NCI-H146 treated with DMSO at 0.1 percent for 48 hours (cell line): ENCODE measurements at regions not wholly inside any gene's neighbourhood (a gene's known extent, or its start where the extent isn't known, plus 50 kb on each side); places are given as distances from the start of the nearest gene placed in this dataset.
A peak's percentile ranks its signal among the peaks of the same experiment; 100 is the strongest.

Experiments
- DNase-seq: peaks from one replicate; lab custom pipeline; 2025; ENCODE audit not compliant: unreplicated experiment; lab: John Stamatoyannopoulos, UW

- no peak for DNase-seq
Observed at GRCh38 chr6:65819152-65819551, 112.1 kb upstream of the EYS start.

DNA sequence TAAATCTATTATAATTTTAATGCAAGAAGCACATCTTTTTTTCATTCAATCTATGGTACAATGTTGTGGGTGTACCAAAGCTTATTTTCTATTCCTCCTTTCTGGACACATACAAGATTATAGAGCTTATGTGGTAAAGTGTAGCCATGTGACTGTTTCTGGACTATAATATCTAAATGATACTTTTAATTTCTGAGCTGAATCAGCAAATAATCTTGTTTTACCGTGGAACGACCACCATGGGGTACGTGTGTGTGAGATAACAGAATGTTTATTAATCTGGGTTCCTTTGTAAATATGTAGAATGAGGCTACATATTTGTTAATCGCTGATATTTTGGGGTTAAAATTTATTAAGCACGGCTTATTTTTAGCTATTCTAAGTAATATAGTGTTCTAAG, 111.5 kb upstream of the EYS start:
- DNase-seq = no peak

GRCh38 chr6:65816991-65817390, 110.0 kb upstream of the EYS start:
- no peak for DNase-seq

GRCh38 chr6:65814071-65814470, 107.0 kb upstream of the EYS start:
- DNase-seq = no peak

DNA sequence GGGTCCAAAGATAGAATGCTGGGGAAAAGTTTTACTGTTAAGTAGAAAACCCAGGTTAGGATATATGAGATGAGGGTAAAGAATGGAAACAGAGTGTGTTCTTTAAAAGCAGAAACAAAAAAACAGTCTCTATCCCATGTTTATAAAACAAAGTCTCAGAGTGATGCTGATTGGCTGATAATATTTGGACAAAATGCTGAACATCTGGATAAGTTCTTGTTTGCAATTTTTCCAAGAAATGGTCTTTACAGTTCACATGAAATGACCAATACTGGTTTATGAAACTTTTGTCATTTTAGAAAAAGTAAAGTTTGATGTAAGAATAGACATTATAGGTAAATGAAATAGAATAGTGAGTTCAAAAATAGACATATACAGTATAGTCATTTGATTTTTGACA, 96.2 kb upstream of the EYS start:
- no peak for DNase-seq

- DNase-seq = peak; percentile 40
Observed at GRCh38 chr6:65799389-65799788, 92.4 kb upstream of the EYS start.

GRCh38 chr6:65798280-65799014, 91.4 kb upstream of the EYS start:
- DNase-seq = no peak

GRCh38 chr6:65790666-65791065, 83.6 kb upstream of the EYS start:
- no peak for DNase-seq

GRCh38 chr6:65787787-65788186, 80.8 kb upstream of the EYS start:
- DNase-seq = no peak

- DNase-seq = no peak
Observed at GRCh38 chr6:65786815-65787214, 79.8 kb upstream of the EYS start.

DNA sequence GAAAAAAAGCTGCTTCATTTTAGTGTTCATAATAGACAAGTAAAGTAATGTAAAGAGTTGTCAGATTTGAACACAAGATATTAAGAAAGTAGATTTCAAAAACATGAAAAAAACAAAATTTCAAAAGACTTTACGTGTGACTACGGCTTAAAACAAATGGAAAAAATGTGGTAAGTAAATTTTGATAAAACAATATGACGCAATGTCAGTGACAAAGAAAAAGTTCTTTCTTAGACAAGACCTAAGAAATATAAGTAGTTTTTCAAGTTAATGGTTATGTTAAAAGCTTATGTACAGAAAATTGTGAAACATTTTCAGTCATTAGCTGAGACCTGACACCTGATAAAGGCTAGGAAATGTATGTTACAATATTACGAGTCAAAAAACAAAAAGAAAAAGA, 73.7 kb upstream of the EYS start:
- DNase-seq = no peak

- DNase-seq = no peak
Observed at GRCh38 chr6:65776332-65776731, 69.3 kb upstream of the EYS start.

DNA sequence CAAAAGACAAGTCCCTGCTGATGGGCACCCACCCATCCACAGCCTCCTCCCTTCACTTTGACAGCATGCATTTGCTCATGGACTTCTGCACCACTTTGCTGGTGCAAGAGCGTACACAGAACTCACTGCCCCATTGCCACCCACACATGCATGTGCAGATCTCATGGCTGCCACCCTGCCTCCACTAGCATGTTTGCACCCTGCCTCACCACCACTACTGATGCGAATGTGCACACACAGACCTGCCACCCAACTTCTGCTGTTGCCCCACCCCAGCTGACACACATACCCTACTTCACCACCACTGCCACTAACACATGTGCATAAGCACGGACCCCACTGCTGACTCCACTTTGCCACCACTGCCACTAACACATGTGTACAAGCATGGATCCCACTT, 64.9 kb upstream of the EYS start:
- no peak for DNase-seq

GRCh38 chr6:65761890-65762289, 54.9 kb upstream of the EYS start:
- DNase-seq = no peak

DNA sequence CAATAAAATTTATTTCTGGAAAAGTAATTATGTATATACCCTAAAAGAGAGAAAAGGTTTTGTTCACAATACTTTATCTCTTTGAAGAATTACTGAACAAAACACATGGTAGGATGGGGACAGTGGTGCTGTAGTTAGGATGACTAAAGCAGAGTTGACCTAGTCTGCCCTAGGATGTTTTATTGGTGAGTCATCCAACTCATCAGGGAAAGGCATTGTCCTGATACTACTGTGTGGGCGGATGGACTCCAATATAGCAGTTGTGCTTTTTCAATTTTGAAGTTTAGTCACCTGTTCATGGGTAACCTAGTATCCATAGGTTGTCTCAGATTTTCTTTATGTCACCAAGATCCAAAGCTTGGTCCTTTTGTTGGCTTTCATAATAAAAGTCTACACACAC, 53.3 kb upstream of the EYS start:
- DNase-seq = no peak
